ENCODE measurements at regions not wholly inside any gene's neighbourhood (a gene's known extent, or its start where the extent isn't known, plus 50 kb on each side); places are given as distances from the start of the nearest gene placed in this dataset.

DNA sequence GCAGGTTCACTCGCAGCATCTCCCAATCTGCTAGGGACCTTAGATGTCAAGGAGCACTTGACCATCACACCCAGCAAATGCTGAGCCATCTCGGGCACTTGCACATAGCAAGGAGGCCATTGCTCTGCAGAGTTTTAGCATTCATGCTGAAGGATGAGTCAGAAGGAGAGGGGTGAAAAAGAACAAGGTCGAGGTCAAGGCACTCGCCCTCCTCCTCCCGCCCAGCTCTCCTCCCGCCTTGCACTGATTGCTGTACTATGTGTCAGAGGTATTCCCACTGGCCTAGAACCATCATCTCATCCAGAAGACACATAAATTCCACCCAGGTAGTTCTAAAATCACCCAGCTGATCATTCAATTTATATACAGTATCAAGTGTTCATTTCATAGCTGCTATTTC, 255.1 kb upstream of the SP4 start:
- Mint-ChIP-seq H3K27me3 (ENCODE audit: low read depth in 2 of 2) (peaks cover 29 to 51% of the 10 kb centered on the region in 2 donors), H3K4me1 (peaks cover 0 to 5% of the 10 kb centered on the region in 2 donors)
- TF ChIP-seq, protein P1, sequence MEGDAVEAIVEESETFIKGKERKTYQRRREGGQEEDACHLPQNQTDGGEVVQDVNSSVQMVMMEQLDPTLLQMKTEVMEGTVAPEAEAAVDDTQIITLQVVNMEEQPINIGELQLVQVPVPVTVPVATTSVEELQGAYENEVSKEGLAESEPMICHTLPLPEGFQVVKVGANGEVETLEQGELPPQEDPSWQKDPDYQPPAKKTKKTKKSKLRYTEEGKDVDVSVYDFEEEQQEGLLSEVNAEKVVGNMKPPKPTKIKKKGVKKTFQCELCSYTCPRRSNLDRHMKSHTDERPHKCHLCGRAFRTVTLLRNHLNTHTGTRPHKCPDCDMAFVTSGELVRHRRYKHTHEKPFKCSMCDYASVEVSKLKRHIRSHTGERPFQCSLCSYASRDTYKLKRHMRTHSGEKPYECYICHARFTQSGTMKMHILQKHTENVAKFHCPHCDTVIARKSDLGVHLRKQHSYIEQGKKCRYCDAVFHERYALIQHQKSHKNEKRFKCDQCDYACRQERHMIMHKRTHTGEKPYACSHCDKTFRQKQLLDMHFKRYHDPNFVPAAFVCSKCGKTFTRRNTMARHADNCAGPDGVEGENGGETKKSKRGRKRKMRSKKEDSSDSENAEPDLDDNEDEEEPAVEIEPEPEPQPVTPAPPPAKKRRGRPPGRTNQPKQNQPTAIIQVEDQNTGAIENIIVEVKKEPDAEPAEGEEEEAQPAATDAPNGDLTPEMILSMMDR (IDR thresholded peaks at IDR 0.05) = no peak

DNA sequence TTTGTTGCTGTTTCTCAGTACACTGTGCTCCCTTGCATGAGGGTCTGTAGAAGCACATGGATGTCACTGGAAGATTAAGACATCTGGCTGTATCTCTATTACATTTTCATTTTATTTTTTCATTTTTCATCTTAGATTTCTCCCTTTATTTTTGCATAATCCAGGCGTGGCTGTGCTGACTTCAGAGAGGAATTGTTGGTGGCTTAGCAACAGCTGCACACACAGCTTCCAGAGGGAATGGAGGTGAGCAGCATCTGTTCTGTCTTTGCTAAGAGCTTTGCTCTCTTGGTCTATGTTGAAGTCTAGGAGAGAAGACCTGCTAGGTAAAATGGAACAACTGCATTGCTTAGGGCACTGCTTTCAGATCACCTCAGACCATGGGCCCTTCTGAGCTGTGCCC, 254.4 kb upstream of the SP4 start:
- H3K9me3 ChIP-seq (ENCODE audit: control insufficient read depth, insufficient read depth, low read length) = no peaks in the 10 kb centered on the region
- no peaks in the 10 kb centered on the region for H3K9me3 Mint-ChIP-seq
- no peaks in the 10 kb centered on the region for H3K4me1 ChIP-seq (ENCODE audit: control insufficient read depth, insufficient read depth, low read length)
- TF ChIP-seq, protein P1 (IDR thresholded peaks at IDR 0.05) = no peak
- DNase-seq = no peak
- 71% methylated on average over 1 of the region's 1 CpG for WGBS (ENCODE audit: insufficient coverage)
- peaks cover 0 to 5% of the 10 kb centered on the region in 2 donors for H3K4me1 Mint-ChIP-seq
- intact Hi-C loops (cut with micrococcal nuclease) = no loop called here
- no peaks in the 10 kb centered on the region for H3K36me3 ChIP-seq (ENCODE audit: control insufficient read depth, insufficient read depth, low read length)
- peaks cover 6% of the 10 kb centered on the region for H3K36me3 Mint-ChIP-seq
- no peak overlapping the region for H3K27ac Mint-ChIP-seq
- no peak overlapping the region for H3K4me3 Mint-ChIP-seq
- H3K4me3 ChIP-seq (ENCODE audit: low read length) = no peak overlapping the region
- peaks cover 23 to 45% of the 10 kb centered on the region in 2 donors for H3K27me3 Mint-ChIP-seq (ENCODE audit: low read depth in 2 of 2)
- H3K27ac ChIP-seq (ENCODE audit: low read length) = no peak overlapping the region
- no peaks in the 10 kb centered on the region for H3K27me3 ChIP-seq (ENCODE audit: control insufficient read depth, insufficient read depth, low read length)
- ATAC-seq = no peak

More for the DNA sequence above, 255.1 kb upstream of the SP4 start:
- H3K9me3 Mint-ChIP-seq = no peaks in the 10 kb centered on the region
- DNase-seq = no peak
- no peaks in the 10 kb centered on the region for H3K9me3 ChIP-seq (ENCODE audit: control insufficient read depth, insufficient read depth, low read length)
- no peaks in the 10 kb centered on the region for H3K27me3 ChIP-seq (ENCODE audit: control insufficient read depth, insufficient read depth, low read length)
- no peak for ATAC-seq
- H3K4me3 ChIP-seq (ENCODE audit: low read length) = no peak overlapping the region
- H3K4me1 ChIP-seq (ENCODE audit: control insufficient read depth, insufficient read depth, low read length) = no peaks in the 10 kb centered on the region
- intact Hi-C loops (cut with micrococcal nuclease) = no loop called here
- no peak overlapping the region for H3K4me3 Mint-ChIP-seq
- H3K36me3 ChIP-seq (ENCODE audit: control insufficient read depth, insufficient read depth, low read length) = no peaks in the 10 kb centered on the region
- H3K27ac ChIP-seq (ENCODE audit: low read length) = no peak overlapping the region
- peaks cover 6% of the 10 kb centered on the region for H3K36me3 Mint-ChIP-seq
- H3K27ac Mint-ChIP-seq = no peak overlapping the region
- 73% methylated on average over 6 of the region's 6 CpGs for WGBS (ENCODE audit: insufficient coverage)

DNA sequence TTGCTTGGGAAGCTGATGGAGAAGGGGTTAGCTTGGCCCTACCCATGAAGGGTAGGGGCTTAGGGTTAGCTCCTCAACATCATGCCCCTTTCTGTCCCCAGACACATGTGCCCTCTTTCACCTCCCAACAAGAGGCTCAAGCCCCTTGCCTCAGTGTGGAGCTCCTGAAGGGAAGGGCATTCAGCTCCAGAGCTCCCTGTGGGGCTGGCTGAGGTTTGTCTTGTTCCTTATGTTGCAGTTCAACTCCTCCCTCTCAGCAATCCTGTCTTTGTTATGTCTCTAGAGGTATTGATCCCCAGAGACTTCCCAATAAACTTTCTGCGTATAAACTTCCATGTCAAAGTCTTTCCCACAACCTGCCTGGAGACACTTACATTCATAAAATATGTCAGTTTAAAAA, 252.2 kb upstream of the SP4 start:
- intact Hi-C loops (cut with micrococcal nuclease) = no loop called here
- H3K27ac Mint-ChIP-seq = no peak overlapping the region

More for the DNA sequence above, 252.2 kb upstream of the SP4 start:
- DNase-seq = no peak
- H3K27ac ChIP-seq (ENCODE audit: low read length) = no peak overlapping the region
- Mint-ChIP-seq H3K4me3 (no peak overlapping the region), H3K4me1 (no peaks in the 10 kb centered on the region), H3K36me3 (no peaks in the 10 kb centered on the region), H3K27me3 (ENCODE audit: low read depth in 2 of 2) (peaks cover 7 to 23% of the 10 kb centered on the region in 2 donors), H3K9me3 (no peaks in the 10 kb centered on the region)
- no peaks in the 10 kb centered on the region for H3K27me3 ChIP-seq (ENCODE audit: control insufficient read depth, insufficient read depth, low read length)
- no peaks in the 10 kb centered on the region for H3K4me1 ChIP-seq (ENCODE audit: control insufficient read depth, insufficient read depth, low read length)
- TF ChIP-seq, protein P1 (IDR thresholded peaks at IDR 0.05) = no peak
- no CpG with 5 or more reads among the region's 1 CpG for WGBS (ENCODE audit: insufficient coverage)
- H3K36me3 ChIP-seq (ENCODE audit: control insufficient read depth, insufficient read depth, low read length) = no peaks in the 10 kb centered on the region
- no peak for ATAC-seq
- no peaks in the 10 kb centered on the region for H3K9me3 ChIP-seq (ENCODE audit: control insufficient read depth, insufficient read depth, low read length)
- H3K4me3 ChIP-seq (ENCODE audit: low read length) = no peak overlapping the region
